ENCODE measurements at regions not wholly inside any gene's neighbourhood (a gene's known extent, or its start where the extent isn't known, plus 50 kb on each side); places are given as distances from the start of the nearest gene placed in this dataset.
"Not testable (repeated sequence)": the region's sequence is repeated elsewhere in the genome, so short reads cannot be mapped to it uniquely, and the experiment has no call there.

- DNase-seq (ENCODE audit: low read depth), result no peak
- TF ChIP-seq, protein P1, sequence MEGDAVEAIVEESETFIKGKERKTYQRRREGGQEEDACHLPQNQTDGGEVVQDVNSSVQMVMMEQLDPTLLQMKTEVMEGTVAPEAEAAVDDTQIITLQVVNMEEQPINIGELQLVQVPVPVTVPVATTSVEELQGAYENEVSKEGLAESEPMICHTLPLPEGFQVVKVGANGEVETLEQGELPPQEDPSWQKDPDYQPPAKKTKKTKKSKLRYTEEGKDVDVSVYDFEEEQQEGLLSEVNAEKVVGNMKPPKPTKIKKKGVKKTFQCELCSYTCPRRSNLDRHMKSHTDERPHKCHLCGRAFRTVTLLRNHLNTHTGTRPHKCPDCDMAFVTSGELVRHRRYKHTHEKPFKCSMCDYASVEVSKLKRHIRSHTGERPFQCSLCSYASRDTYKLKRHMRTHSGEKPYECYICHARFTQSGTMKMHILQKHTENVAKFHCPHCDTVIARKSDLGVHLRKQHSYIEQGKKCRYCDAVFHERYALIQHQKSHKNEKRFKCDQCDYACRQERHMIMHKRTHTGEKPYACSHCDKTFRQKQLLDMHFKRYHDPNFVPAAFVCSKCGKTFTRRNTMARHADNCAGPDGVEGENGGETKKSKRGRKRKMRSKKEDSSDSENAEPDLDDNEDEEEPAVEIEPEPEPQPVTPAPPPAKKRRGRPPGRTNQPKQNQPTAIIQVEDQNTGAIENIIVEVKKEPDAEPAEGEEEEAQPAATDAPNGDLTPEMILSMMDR (IDR thresholded peaks at IDR 0.05; ENCODE audit: control insufficient read depth, extremely low read depth, insufficient read depth), result no peak
- no peak overlapping the region for H3K4me3 ChIP-seq (ENCODE audit: low read depth, low read length)
These were observed 249.6 kb upstream of the PTER start for GRCh38 chr10:16187161-16187560.

GRCh38 chr10:16192337-16192736 is 244.5 kb upstream of the PTER start:
- DNase-seq (ENCODE audit: low read depth), result no peak
- TF ChIP-seq, protein P1 (IDR thresholded peaks at IDR 0.05; ENCODE audit: control insufficient read depth, extremely low read depth, insufficient read depth), result no peak
- no peak overlapping the region for H3K4me3 ChIP-seq (ENCODE audit: low read depth, low read length)

GRCh38 chr10:16193241-16193640 is 243.6 kb upstream of the PTER start:
- no peak overlapping the region for H3K4me3 ChIP-seq (ENCODE audit: low read depth, low read length)
- TF ChIP-seq, protein P1 (IDR thresholded peaks at IDR 0.05; ENCODE audit: control insufficient read depth, extremely low read depth, insufficient read depth), result no peak
- no peak for DNase-seq (ENCODE audit: low read depth)

- TF ChIP-seq, protein P1 (IDR thresholded peaks at IDR 0.05; ENCODE audit: control insufficient read depth, extremely low read depth, insufficient read depth), result no peak
- DNase-seq (ENCODE audit: low read depth), result no peak
- no peak overlapping the region for H3K4me3 ChIP-seq (ENCODE audit: low read depth, low read length)
These were observed 241.5 kb upstream of the PTER start for GRCh38 chr10:16195178-16195769.

- TF ChIP-seq, protein P1 (IDR thresholded peaks at IDR 0.05; ENCODE audit: control insufficient read depth, extremely low read depth, insufficient read depth), result no peak
- H3K4me3 ChIP-seq (ENCODE audit: low read depth, low read length), result no peak overlapping the region
- no peak for DNase-seq (ENCODE audit: low read depth)
These were observed 240.9 kb upstream of the PTER start for GRCh38 chr10:16195894-16196293.

- no peak for DNase-seq (ENCODE audit: low read depth)
- no peak overlapping the region for H3K4me3 ChIP-seq (ENCODE audit: low read depth, low read length)
- TF ChIP-seq, protein P1 (IDR thresholded peaks at IDR 0.05; ENCODE audit: control insufficient read depth, extremely low read depth, insufficient read depth), result no peak
These were observed 237.6 kb upstream of the PTER start for GRCh38 chr10:16199216-16199615.

DNA sequence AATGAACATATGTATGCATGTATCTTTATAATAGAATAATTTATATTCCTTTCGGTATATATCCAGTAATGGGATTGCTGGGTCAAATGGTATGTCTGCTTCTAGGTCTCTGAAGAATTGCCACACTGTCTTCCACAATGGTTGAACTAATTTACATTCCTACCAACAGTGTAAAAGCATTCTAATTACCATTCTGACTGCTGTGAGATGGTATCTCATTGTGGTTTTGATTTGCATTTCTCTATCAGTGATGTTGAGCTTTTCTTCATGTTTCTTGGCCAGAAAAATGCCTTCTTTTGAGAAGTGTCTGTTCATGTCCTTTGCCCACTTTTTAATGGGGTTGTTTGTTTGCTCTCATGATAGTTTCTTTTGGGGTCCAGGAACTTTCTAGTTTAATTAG is 213.2 kb upstream of the PTER start:
- not testable (repeated sequence) for DNase-seq (ENCODE audit: low read depth); H3K4me3 ChIP-seq (ENCODE audit: low read depth, low read length)
